Heart right ventricle (tissue), 16 donors: ENCODE measurements at regions not wholly inside any gene's neighbourhood (a gene's known extent, or its start where the extent isn't known, plus 50 kb on each side); places are given as distances from the start of the nearest gene placed in this dataset.

Experiments
- ATAC-seq, 8 donors: fragments of 200-7000 bp; cut with Tn5 transposase; one replicate each; pipeline ENCODE4 v1.9.1; 2020; ENCODE audit warnings: mild to moderate bottlenecking in 8 of 8, moderate library complexity in 8 of 8, moderate number of reproducible peaks in 1 of 8
- DNase-seq, 2 donors: peaks; one replicate each; pipeline ENCODE4 v3.0.0-alpha.2; 2020
- H3K27ac ChIP-seq, 10 donors: fragments of 200-600 bp; sonication (generic) in 2 of 10; one replicate each; pipeline versions ENCODE4 v1.5.0 to v1.8.0; 2020 to 2022; ENCODE audit warnings: mild to moderate bottlenecking in 3 of 10
- H3K27me3 ChIP-seq, 7 donors: fragments of 200-600 bp; one replicate each; pipeline ENCODE4 v1.8.0; 2021 to 2022; ENCODE audit warnings: mild to moderate bottlenecking in 2 of 7
- H3K36me3 ChIP-seq, 9 donors: fragments of 200-600 bp; sonication (generic) in 1 of 9; one replicate each; pipeline versions ENCODE4 v1.5.0 to v1.8.0; 2020 to 2022; ENCODE audit warnings: mild to moderate bottlenecking in 2 of 9
- H3K4me1 ChIP-seq, 9 donors: fragments of 200-600 bp; sonication (generic) in 1 of 9; one replicate each; pipeline versions ENCODE4 v1.5.0 to v1.8.0; 2020 to 2022; ENCODE audit warnings: mild to moderate bottlenecking in 4 of 9
- H3K4me3 ChIP-seq, 10 donors: fragments of 200-600 bp; sonication (generic) in 2 of 10; one replicate each; pipeline versions ENCODE4 v1.5.0 to v1.8.0; 2020 to 2022; ENCODE audit warnings: mild to moderate bottlenecking in 7 of 10, moderate library complexity in 2 of 10
- H3K9me3 ChIP-seq, 11 donors: fragments of 200-600 bp in 10 of 11; sonication (generic) in 2 of 11; one replicate each; pipeline versions ENCODE4 v1.5.0 to v1.8.0; 2013 to 2022; ENCODE audit warnings: mild to moderate bottlenecking in 2 of 11, control low read depth in 1 of 11, moderate library complexity in 1 of 11
- CTCF ChIP-seq, 9 donors: fragments of 200-600 bp; sonication (generic) in 2 of 9; IDR thresholded peaks; one replicate each; pipeline versions ENCODE4 v1.5.0 to v1.8.0; 2021 to 2022; ENCODE audit warnings: antibody characterized with exemption in 9 of 9, mild to moderate bottlenecking in 5 of 9, moderate library complexity in 1 of 9
- WGBS, 2 donors: extraction: QIAGEN DNeasy Blood & Tissue Kit; methylation state at CpG; one replicate each; pipeline ENCODE4 v1.1.7; 2013; ENCODE audit warnings: inconsistent platforms in 1 of 2; 5-methylcytosine and 5-hydroxymethylcytosine counted together
- intact Hi-C, 10 donors: fragments of 100-400 bp; cut with DNase I; formaldehyde crosslinking; loops; one replicate each; pipeline versions ENCODE4 v1.11.1 to v1.14.2; 2022
- donor health status: Arrhythmogenic right ventricular cardiomyopathy.
- donor health status: ischemic (EF 13 %, LVEDD 7.1; RV severe dilation, severe dysfunction).
- donor health status: healthy with polysubstance abuse.
- donor health status: DM: no; HTN: yes; CAD: no.
- donor health status: DM: no; HTN: no; CAD: no.
- donor health status: ischemic (EF 25% LVEDD 6.9; RV normal size, moderate dysfunction).
- donor health status: ischemic (EF 25% LVEDD 5.7; RV mildly dilated, moderate dysfunction).
- donor health status: healthy.
- donor health status: DM: yes; HTN: yes; CAD: no.
- donor health status: Ischemic cardiomyopathy.
- donor health status: ischemic (EF 35%, LVEDD 5.7; RV mildly dilated, moderate dysfunction).
- donor health status: nonischemic (EF 11% LVEDD 7.7; RV severe dilation, severe dysfunction).
- donor health status: DM: yes; HTN: yes; CAD: no.
- donor health status: PGD.
- donor health status: ischemic (EF 29% LVEDD 5.4; RV normal size, mild dysfunction).
- donor health status: nonischemic (EF 23%, LVEDD 6.1; RV moderate dilation, normal function).

GRCh38 chr5:162842727-162843126, 594.7 kb upstream of the CCNG1 start:
- no peak overlapping the region for H3K27ac ChIP-seq
- no peak overlapping the region for H3K4me3 ChIP-seq
- DNase-seq (no peak), ATAC-seq (no peak)
- no peaks in the 10 kb centered on the region for H3K36me3 ChIP-seq
- H3K4me1 ChIP-seq, result no peaks in the 10 kb centered on the region
- peaks cover 0 to 21% (median 0%) of the 10 kb centered on the region in 11 donors for H3K9me3 ChIP-seq
- no peak for TF ChIP-seq CTCF (IDR thresholded peaks at IDR 0.05)
- 44 to 49% methylated on average over 2 of the region's 2 CpGs for WGBS, 2 donors
- no peaks in the 10 kb centered on the region for H3K27me3 ChIP-seq
- intact Hi-C loops, result no loop called here

DNA sequence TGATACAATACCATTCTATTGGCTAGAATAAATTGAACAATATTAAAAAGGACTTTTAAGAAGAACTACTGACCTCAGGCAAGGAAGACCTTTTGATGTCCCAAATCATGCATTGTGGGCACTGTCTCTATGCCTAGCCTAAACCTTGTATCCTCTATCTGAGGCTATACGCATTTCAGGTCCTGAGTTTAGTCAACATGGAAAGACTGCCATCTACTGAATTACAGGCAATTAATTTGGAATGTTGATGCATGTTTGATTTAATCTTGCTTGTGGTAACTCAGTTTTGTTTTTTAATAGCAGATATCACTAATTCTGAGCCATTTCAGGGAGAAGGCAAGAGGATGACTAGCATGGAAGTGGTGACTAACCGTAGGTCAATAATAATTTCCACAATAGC, 585.3 kb upstream of the CCNG1 start:
- DNase-seq (no peak), ATAC-seq (no peak)
- H3K9me3 ChIP-seq, result peaks cover 0 to 15% (median 0%) of the 10 kb centered on the region in 11 donors
- intact Hi-C loops, result no loop called here
- H3K27ac ChIP-seq, result no peak overlapping the region
- H3K36me3 ChIP-seq, result no peaks in the 10 kb centered on the region
- no peaks in the 10 kb centered on the region for H3K4me1 ChIP-seq
- 80 to 81% methylated on average over 2 of the region's 2 CpGs for WGBS, 2 donors
- H3K4me3 ChIP-seq, result no peak overlapping the region
- no peak for TF ChIP-seq CTCF (IDR thresholded peaks at IDR 0.05)
- no peaks in the 10 kb centered on the region for H3K27me3 ChIP-seq

DNA sequence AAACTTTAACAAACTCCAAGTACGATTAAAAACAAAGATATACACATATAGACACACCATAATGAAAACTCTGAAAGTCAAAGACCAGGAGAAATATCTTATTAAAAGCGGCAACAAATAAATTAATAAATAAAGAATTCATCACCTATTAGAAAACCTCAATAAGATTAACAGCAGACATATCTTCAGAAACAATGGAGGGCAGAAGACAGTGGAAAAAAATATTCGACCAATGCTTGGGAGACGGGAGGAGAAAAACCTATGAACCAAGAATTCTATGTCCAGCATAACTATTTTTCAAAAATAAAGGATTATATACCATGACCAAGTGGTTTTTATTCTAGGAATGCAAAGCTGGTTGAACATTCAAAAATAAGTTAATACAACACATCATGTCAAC, 578.6 kb upstream of the CCNG1 start:
- no peaks in the 10 kb centered on the region for H3K36me3 ChIP-seq
- H3K4me1 ChIP-seq, result no peaks in the 10 kb centered on the region
- WGBS, 2 donors, result 91 to 92% methylated on average over 4 of the region's 4 CpGs
- H3K27ac ChIP-seq, result no peak overlapping the region
- no peak overlapping the region for H3K4me3 ChIP-seq
- no peak for DNase-seq
- intact Hi-C loops, result no loop called here
- TF ChIP-seq CTCF (IDR thresholded peaks at IDR 0.05), result no peak
- H3K9me3 ChIP-seq, result peaks cover 0 to 35% (median 11%) of the 10 kb centered on the region in 11 donors
- ATAC-seq, result no peak
- no peaks in the 10 kb centered on the region for H3K27me3 ChIP-seq

- no peak overlapping the region for H3K4me3 ChIP-seq
- no peaks in the 10 kb centered on the region for H3K27me3 ChIP-seq
- DNase-seq, result no peak
- H3K9me3 ChIP-seq, result peaks cover 0 to 22% (median 5%) of the 10 kb centered on the region in 11 donors
- TF ChIP-seq CTCF (IDR thresholded peaks at IDR 0.05), result no peak
- H3K27ac ChIP-seq, result no peak overlapping the region
- intact Hi-C loops, result no loop called here
- no peaks in the 10 kb centered on the region for H3K36me3 ChIP-seq
- H3K4me1 ChIP-seq, result no peaks in the 10 kb centered on the region
- ATAC-seq, result no peak
Observed at GRCh38 chr5:162870966-162871365, 566.4 kb upstream of the CCNG1 start.

- no peak for DNase-seq
- H3K27me3 ChIP-seq, result no peaks in the 10 kb centered on the region
- WGBS, 2 donors, result 80 to 90% methylated on average over 12 of the region's 12 CpGs
- H3K36me3 ChIP-seq, result no peaks in the 10 kb centered on the region
- no peak overlapping the region for H3K4me3 ChIP-seq
- intact Hi-C loops, result no loop called here
- no peaks in the 10 kb centered on the region for H3K4me1 ChIP-seq
- no peak for TF ChIP-seq CTCF (IDR thresholded peaks at IDR 0.05)
- no peak overlapping the region for H3K27ac ChIP-seq
- ATAC-seq, result no peak
- peaks cover 0 to 22% (median 0%) of the 10 kb centered on the region in 11 donors for H3K9me3 ChIP-seq
Observed at GRCh38 chr5:162882629-162883028, 554.8 kb upstream of the CCNG1 start.
